ENCODE measurements at regions not wholly inside any gene's neighbourhood (a gene's known extent, or its start where the extent isn't known, plus 50 kb on each side); places are given as distances from the start of the nearest gene placed in this dataset.

- intact Hi-C loops (cut with micrococcal nuclease): no loop called here
- H3K9me3 Mint-ChIP-seq: no peaks in the 10 kb centered on the region
- H3K27ac Mint-ChIP-seq: no peak overlapping the region
- H3K27me3 Mint-ChIP-seq: no peaks in the 10 kb centered on the region
- no peak overlapping the region for H3K4me3 Mint-ChIP-seq
- H3K4me1 Mint-ChIP-seq (ENCODE audit: low read depth): no peaks in the 10 kb centered on the region
- no peaks in the 10 kb centered on the region for H3K36me3 Mint-ChIP-seq (ENCODE audit: low read depth)
Observed at GRCh38 chr19:29299416-29300380, 86.7 kb upstream of the UQCRFS1 start.

DNA sequence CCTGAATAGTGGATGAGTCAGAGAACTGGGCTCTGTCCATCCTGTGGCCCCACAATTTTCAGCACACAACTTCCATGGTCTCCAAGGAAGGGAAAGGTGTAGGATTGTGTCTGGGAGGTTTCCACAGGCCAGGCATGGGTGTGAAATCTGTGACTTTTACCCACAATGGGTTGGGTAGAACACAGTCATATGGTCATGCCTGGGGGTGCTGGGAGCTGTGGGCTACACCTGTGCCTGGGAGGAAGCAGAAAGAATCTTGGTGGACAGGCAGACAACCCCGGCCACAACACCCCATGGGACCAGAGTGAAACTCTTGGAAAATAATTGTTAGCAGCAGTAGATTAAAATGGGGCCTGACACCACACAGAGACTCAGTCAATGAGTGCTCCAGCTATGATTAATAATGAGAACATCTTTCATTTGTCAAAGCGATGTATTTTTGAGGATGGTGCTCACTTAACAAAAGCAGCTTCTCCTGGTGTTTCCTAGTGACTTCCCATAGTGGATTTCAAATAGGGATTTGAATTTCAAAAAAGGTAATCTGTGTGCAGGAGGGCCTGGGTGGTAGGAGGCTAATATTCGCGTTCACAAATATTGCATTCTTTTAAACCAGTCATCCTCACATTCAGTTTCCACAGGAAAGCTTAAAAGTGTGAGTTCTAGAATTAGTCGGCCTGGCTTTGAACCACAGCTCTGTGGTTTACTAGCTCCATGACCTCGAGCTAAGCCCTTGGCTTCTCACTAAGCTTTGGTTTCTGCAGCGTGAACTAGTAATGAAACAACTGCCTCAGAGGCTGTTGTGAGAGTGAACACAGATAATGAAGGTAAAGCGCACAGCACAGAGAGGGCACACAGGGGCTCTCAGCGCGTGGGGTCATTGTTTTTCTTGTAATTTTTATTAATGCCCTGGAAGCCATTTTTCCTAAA lies 89.3 kb upstream of the UQCRFS1 start:
- H3K4me3 Mint-ChIP-seq: no peak overlapping the region
- no peaks in the 10 kb centered on the region for H3K36me3 Mint-ChIP-seq (ENCODE audit: low read depth)
- H3K27me3 Mint-ChIP-seq: no peaks in the 10 kb centered on the region
- H3K9me3 Mint-ChIP-seq: no peaks in the 10 kb centered on the region
- intact Hi-C loops (cut with micrococcal nuclease): no loop called here
- no peaks in the 10 kb centered on the region for H3K4me1 Mint-ChIP-seq (ENCODE audit: low read depth)
- H3K27ac Mint-ChIP-seq: no peak overlapping the region

GRCh38 chr19:29303069-29303718 lies 90.2 kb upstream of the UQCRFS1 start:
- H3K4me1 Mint-ChIP-seq (ENCODE audit: low read depth): no peaks in the 10 kb centered on the region
- no peaks in the 10 kb centered on the region for H3K36me3 Mint-ChIP-seq (ENCODE audit: low read depth)
- no peak overlapping the region for H3K4me3 Mint-ChIP-seq
- no peaks in the 10 kb centered on the region for H3K9me3 Mint-ChIP-seq
- no peaks in the 10 kb centered on the region for H3K27me3 Mint-ChIP-seq
- intact Hi-C loops (cut with micrococcal nuclease): no loop called here
- H3K27ac Mint-ChIP-seq: no peak overlapping the region

GRCh38 chr19:29303719-29304090 lies 90.8 kb upstream of the UQCRFS1 start:
- Mint-ChIP-seq H3K4me1 (ENCODE audit: low read depth) (no peaks in the 10 kb centered on the region), H3K27ac (no peak overlapping the region), H3K9me3 (no peaks in the 10 kb centered on the region), H3K27me3 (no peaks in the 10 kb centered on the region), H3K36me3 (ENCODE audit: low read depth) (no peaks in the 10 kb centered on the region), H3K4me3 (no peak overlapping the region)
- intact Hi-C loops (cut with micrococcal nuclease): no loop called here

DNA sequence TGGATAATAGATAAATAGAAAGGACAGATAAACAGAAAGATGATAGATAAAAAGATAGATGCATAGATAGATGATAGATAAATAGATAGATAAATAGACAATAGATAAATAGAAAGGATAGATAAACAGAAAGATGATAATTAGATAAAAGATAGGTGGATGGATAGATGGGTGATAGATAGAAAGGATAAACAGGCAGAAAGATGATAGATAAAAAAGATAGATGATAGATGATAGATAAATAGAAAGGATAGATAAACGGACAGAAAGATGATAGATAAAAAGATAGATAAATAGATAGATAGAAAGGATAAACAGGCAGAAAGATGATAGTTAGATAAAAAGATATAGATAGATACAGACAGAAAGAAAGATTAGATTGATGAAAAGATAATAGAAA lies 92.3 kb upstream of the UQCRFS1 start:
- Mint-ChIP-seq H3K27me3 (no peaks in the 10 kb centered on the region), H3K27ac (no peak overlapping the region), H3K9me3 (no peaks in the 10 kb centered on the region), H3K4me3 (no peak overlapping the region), H3K4me1 (ENCODE audit: low read depth) (no peaks in the 10 kb centered on the region), H3K36me3 (ENCODE audit: low read depth) (no peaks in the 10 kb centered on the region)
- intact Hi-C loops (cut with micrococcal nuclease): no loop called here

DNA sequence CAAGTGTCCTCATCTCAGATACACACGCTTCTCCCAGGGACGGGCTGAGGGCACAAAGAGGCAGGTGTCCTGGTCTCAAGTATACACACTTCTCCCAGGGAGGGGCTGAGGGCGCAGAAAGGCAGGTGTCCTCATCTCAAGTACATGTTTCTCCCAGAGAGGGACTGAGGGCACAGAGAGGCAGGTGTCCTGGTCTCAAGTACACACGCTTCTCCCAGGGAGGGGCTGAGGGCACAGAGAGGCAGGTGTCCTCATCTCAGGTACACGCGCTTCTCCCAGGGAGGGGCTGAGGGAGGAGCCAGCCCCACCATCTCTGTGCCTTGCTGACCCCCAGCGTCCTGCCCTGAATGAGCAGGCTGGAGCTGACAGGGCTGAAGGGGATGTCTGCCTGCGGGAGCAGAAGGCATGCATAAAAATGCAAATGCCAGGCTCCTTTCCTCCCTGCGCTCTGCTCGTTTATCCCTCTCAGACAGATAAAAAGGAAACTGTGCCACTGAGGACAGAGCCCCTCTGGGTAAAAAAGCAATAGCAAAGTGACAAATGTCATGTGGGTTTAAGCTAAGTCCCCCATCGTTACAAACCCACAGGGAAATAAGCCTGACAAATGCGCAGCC lies 96.1 kb upstream of the UQCRFS1 start:
- intact Hi-C loops (cut with micrococcal nuclease): no loop called here
- Mint-ChIP-seq H3K4me1 (ENCODE audit: low read depth) (no peaks in the 10 kb centered on the region), H3K27ac (no peak overlapping the region), H3K36me3 (ENCODE audit: low read depth) (no peaks in the 10 kb centered on the region), H3K9me3 (no peaks in the 10 kb centered on the region), H3K27me3 (no peaks in the 10 kb centered on the region), H3K4me3 (no peak overlapping the region)

DNA sequence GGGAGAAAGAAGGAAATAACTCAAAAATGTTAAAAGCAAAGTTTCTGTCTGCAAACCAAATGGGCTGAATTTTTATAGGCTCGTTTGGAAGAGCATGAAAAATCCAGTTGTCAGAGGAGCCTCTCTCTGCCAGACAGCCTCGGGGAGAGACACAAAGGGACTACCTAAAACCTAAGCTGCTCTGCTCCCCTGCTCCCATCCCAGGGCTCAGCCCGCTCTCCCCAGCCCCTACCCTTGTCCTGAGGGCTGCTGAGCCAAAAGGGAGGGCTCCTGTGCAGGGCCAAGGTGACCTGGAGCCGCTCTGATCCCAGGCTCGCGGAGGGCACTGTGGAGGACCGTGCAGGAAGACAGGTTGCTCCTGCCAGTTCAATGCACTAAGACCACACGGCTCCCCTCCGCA lies 96.7 kb upstream of the UQCRFS1 start:
- H3K9me3 Mint-ChIP-seq: no peaks in the 10 kb centered on the region
- no peaks in the 10 kb centered on the region for H3K36me3 Mint-ChIP-seq (ENCODE audit: low read depth)
- intact Hi-C loops (cut with micrococcal nuclease): no loop called here
- H3K4me3 Mint-ChIP-seq: no peak overlapping the region
- H3K4me1 Mint-ChIP-seq (ENCODE audit: low read depth): no peaks in the 10 kb centered on the region
- H3K27me3 Mint-ChIP-seq: no peaks in the 10 kb centered on the region
- H3K27ac Mint-ChIP-seq: no peak overlapping the region

DNA sequence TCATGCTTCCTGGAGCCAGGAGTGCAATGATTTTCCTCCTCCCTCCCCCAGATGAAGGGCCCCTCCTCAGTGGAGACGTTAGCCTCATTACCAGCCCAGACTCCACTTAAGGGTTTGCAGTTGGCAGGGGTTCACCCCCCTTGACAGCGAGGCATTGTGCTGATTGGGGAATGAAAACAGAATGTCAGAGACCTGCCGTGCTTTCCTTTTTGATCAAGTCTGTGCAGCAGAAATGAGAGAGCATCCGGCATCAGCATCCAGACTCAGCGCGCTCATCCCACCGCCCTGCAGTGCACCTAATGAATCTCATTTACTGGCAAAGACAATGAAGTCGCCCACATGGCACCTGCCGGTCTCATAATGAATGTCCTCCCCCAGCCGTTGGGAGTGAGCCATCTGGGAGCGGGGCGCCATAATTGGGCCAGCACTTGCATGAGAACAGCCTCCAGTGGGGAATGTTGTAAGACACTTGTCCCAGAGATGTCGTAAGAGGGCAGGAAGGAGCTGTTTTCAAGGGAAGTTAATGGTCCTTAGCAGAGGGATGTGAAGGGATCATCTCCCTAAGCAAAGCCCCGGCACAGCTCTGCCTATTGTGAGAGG lies 98.3 kb upstream of the UQCRFS1 start:
- Mint-ChIP-seq H3K27ac (no peak overlapping the region), H3K9me3 (no peaks in the 10 kb centered on the region), H3K4me1 (ENCODE audit: low read depth) (no peaks in the 10 kb centered on the region), H3K36me3 (ENCODE audit: low read depth) (no peaks in the 10 kb centered on the region), H3K4me3 (no peak overlapping the region), H3K27me3 (no peaks in the 10 kb centered on the region)
- intact Hi-C loops (cut with micrococcal nuclease): no loop called here

GRCh38 chr19:29315556-29316190 lies 102.7 kb upstream of the UQCRFS1 start:
- H3K4me1 Mint-ChIP-seq (ENCODE audit: low read depth): no peaks in the 10 kb centered on the region
- H3K27me3 Mint-ChIP-seq: no peaks in the 10 kb centered on the region
- H3K4me3 Mint-ChIP-seq: no peak overlapping the region
- H3K27ac Mint-ChIP-seq: no peak overlapping the region
- H3K36me3 Mint-ChIP-seq (ENCODE audit: low read depth): no peaks in the 10 kb centered on the region
- intact Hi-C loops (cut with micrococcal nuclease): no loop called here
- no peaks in the 10 kb centered on the region for H3K9me3 Mint-ChIP-seq

GRCh38 chr19:29318581-29318980 lies 105.6 kb upstream of the UQCRFS1 start:
- H3K4me3 Mint-ChIP-seq: no peak overlapping the region
- intact Hi-C loops (cut with micrococcal nuclease): no loop called here
- H3K4me1 Mint-ChIP-seq (ENCODE audit: low read depth): no peaks in the 10 kb centered on the region
- H3K27ac Mint-ChIP-seq: no peak overlapping the region
- no peaks in the 10 kb centered on the region for H3K9me3 Mint-ChIP-seq
- no peaks in the 10 kb centered on the region for H3K36me3 Mint-ChIP-seq (ENCODE audit: low read depth)
- H3K27me3 Mint-ChIP-seq: no peaks in the 10 kb centered on the region

DNA sequence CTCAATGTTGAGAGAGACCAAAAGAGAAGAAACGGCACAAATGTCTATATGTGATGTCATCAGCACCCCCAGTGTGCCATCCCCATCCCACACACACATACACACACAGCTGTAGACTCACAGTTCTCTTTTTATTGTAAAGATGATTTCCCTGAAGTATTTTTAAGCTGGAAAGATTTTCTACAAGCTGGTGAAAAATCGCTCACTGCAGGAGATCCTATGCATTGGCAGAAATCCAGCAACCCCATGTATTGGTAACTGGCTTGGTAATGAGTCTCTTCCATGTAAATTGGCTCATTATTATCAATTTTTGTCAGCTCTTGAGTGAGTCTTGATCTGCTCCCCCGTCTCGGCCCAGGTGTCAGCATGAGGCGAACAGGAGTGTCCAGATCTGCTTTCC lies 107.1 kb upstream of the UQCRFS1 start:
- H3K27ac Mint-ChIP-seq: no peak overlapping the region
- H3K27me3 Mint-ChIP-seq: no peaks in the 10 kb centered on the region
- H3K4me1 Mint-ChIP-seq (ENCODE audit: low read depth): no peaks in the 10 kb centered on the region
- intact Hi-C loops (cut with micrococcal nuclease): no loop called here
- no peaks in the 10 kb centered on the region for H3K9me3 Mint-ChIP-seq
- no peak overlapping the region for H3K4me3 Mint-ChIP-seq
- H3K36me3 Mint-ChIP-seq (ENCODE audit: low read depth): no peaks in the 10 kb centered on the region

GRCh38 chr19:29320618-29321017 lies 107.7 kb upstream of the UQCRFS1 start:
- intact Hi-C loops (cut with micrococcal nuclease): no loop called here
- no peaks in the 10 kb centered on the region for H3K9me3 Mint-ChIP-seq
- H3K4me3 Mint-ChIP-seq: no peak overlapping the region
- no peaks in the 10 kb centered on the region for H3K36me3 Mint-ChIP-seq (ENCODE audit: low read depth)
- no peak overlapping the region for H3K27ac Mint-ChIP-seq
- no peaks in the 10 kb centered on the region for H3K4me1 Mint-ChIP-seq (ENCODE audit: low read depth)
- H3K27me3 Mint-ChIP-seq: no peaks in the 10 kb centered on the region

DNA sequence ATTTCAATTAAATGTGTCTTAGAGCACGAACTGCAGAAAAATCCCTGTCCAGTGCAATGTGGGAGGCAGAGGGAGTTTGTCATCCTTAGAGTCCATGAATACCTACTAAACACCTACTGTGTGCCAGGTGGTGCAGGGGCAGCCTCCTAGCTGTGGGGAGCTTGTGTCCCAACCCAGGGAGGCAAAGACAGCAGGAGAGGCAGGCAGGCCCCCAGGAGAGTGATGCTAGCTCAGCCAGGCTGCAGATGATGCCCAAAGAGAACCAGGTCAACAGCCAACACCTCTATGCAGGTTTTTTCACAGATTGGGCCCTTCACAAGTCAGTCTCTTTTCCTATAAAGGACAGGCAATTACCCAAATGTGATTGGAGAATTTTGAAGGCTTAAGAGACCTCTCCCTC lies 108.2 kb upstream of the UQCRFS1 start:
- Mint-ChIP-seq H3K36me3 (ENCODE audit: low read depth) (no peaks in the 10 kb centered on the region), H3K27ac (no peak overlapping the region), H3K4me1 (ENCODE audit: low read depth) (no peaks in the 10 kb centered on the region), H3K9me3 (no peaks in the 10 kb centered on the region), H3K4me3 (no peak overlapping the region), H3K27me3 (no peaks in the 10 kb centered on the region)
- intact Hi-C loops (cut with micrococcal nuclease): no loop called here

Data from dendritic cell treated with granulocyte-macrophage colony-stimulating factor and Interleukin-4, amounts not matched to agents 40 ng/mL and 50 ng/mL, for 4 days (primary cell).